Stimulated activated memory B cell treated with anti-CD40 and anti-IgM and Interleukin-4, amounts not matched to agents 10 μg/mL and 1 μg/mL and 100 μg/mL, for 72 hours (primary cell): ENCODE measurements at regions not wholly inside any gene's neighbourhood (a gene's known extent, or its start where the extent isn't known, plus 50 kb on each side); places are given as distances from the start of the nearest gene placed in this dataset.
A peak's percentile ranks its signal among the peaks of the same experiment; 100 is the strongest.

Experiments
- ATAC-seq: fragments of 150-1000 bp; cut with Tn5 transposase; 2 replicates; pipeline ENCODE4 v1.10.0; 2021
- H3K27ac Mint-ChIP-seq: one replicate; pipeline ENCODE4 v1.8.0; 2022; ENCODE audit warnings: mild to moderate bottlenecking, mixed read lengths
- H3K27me3 Mint-ChIP-seq: one replicate; pipeline ENCODE4 v1.8.0; 2022; ENCODE audit warnings: mixed read lengths
- H3K36me3 Mint-ChIP-seq: one replicate; pipeline ENCODE4 v1.8.0; 2022; ENCODE audit warnings: mixed read lengths
- H3K4me1 Mint-ChIP-seq: one replicate; pipeline ENCODE4 v1.8.0; 2022; ENCODE audit warnings: mixed read lengths
- H3K4me3 Mint-ChIP-seq: one replicate; pipeline ENCODE4 v1.8.0; 2022; ENCODE audit warnings: mild to moderate bottlenecking, moderate library complexity, mixed read lengths
- H3K9me3 Mint-ChIP-seq: one replicate; pipeline ENCODE4 v1.8.0; 2022; ENCODE audit warnings: mixed read lengths

DNA sequence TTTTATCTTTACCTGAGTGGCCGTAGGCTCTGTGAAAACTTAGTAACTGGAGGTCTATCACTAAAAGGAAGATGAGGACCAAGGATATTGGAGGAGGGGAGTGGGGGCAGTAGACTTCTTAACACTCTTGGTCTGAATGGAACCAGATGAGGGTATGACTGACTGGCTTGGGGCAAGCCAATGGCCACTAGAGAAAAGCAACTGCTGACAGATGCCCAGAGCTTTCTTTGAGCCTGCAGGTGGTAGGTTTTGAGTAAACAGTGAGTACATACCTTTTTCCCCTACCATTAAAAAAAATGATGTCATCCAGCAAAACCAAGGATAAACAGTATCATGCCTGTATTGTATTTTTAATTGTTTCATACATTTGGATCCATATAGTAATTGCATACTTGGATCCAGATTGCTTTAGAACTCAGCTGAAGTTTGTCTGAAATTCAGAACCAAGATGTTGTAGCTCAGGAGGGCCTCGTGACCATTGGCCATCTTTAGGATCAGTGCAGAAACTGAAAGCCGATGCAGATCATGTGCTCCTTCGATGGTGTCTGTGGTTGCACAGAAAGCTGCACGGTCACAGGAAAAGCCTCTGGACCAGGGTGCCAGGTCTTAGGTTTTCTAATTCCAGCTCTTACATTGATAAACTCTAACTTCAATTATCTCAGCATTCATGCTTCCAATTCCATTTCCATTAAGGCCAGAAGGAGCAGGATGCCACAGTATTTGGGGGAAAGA lies 131.0 kb downstream of the PDGFRA start:
- peaks cover 6% of the 10 kb centered on the region for H3K27me3 Mint-ChIP-seq
- no peak overlapping the region for H3K27ac Mint-ChIP-seq
- no peaks in the 10 kb centered on the region for H3K4me1 Mint-ChIP-seq
- no peaks in the 10 kb centered on the region for H3K36me3 Mint-ChIP-seq
- no peak overlapping the region for H3K4me3 Mint-ChIP-seq
- H3K9me3 Mint-ChIP-seq = no peaks in the 10 kb centered on the region
- no peak for ATAC-seq

DNA sequence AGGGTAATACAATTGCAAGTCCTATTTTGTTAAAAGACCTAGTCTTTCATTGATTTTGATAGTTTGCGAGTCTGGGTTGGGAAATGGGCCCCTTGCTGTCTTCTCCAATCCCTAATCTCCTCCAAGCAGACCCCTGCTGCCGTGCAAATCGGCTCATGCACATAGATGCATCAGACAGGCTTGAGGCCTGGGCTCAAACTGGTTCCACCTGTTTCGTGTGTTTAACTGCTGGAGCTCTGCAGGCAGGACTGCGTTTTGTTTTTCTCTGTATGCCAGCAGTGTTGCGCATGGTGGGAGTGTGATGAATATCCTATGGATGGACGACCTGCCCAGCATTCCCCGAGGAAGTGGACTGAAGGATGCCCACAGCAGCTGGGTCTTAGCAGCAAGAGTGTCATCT lies 133.9 kb downstream of the PDGFRA start:
- Mint-ChIP-seq H3K4me3 (no peak overlapping the region), H3K27ac (no peak overlapping the region), H3K9me3 (no peaks in the 10 kb centered on the region), H3K27me3 (peaks cover 20% of the 10 kb centered on the region), H3K36me3 (no peaks in the 10 kb centered on the region), H3K4me1 (no peaks in the 10 kb centered on the region)
- no peak for ATAC-seq

GRCh38 chr4:54365691-54366090 lies 136.6 kb downstream of the PDGFRA start:
- H3K9me3 Mint-ChIP-seq = no peaks in the 10 kb centered on the region
- no peaks in the 10 kb centered on the region for H3K36me3 Mint-ChIP-seq
- H3K27ac Mint-ChIP-seq = no peak overlapping the region
- no peak for ATAC-seq
- peaks cover 26% of the 10 kb centered on the region for H3K27me3 Mint-ChIP-seq
- no peaks in the 10 kb centered on the region for H3K4me1 Mint-ChIP-seq
- H3K4me3 Mint-ChIP-seq = no peak overlapping the region

- Mint-ChIP-seq H3K4me3 (no peak overlapping the region), H3K9me3 (peaks cover 2% of the 10 kb centered on the region), H3K27me3 (peaks cover 26% of the 10 kb centered on the region), H3K4me1 (no peaks in the 10 kb centered on the region), H3K36me3 (no peaks in the 10 kb centered on the region), H3K27ac (no peak overlapping the region)
- ATAC-seq = no peak
Measured at GRCh38 chr4:54367059-54367458, 138.0 kb downstream of the PDGFRA start.

- Mint-ChIP-seq H3K27ac (no peak overlapping the region), H3K4me1 (no peaks in the 10 kb centered on the region), H3K4me3 (no peak overlapping the region), H3K36me3 (no peaks in the 10 kb centered on the region), H3K27me3 (peaks cover 26% of the 10 kb centered on the region), H3K9me3 (peaks cover 5% of the 10 kb centered on the region)
- ATAC-seq = no peak
Measured at GRCh38 chr4:54368281-54369265, 139.5 kb downstream of the PDGFRA start.

- no peak overlapping the region for H3K27ac Mint-ChIP-seq
- peaks cover 14% of the 10 kb centered on the region for H3K27me3 Mint-ChIP-seq
- no peak for ATAC-seq
- no peaks in the 10 kb centered on the region for H3K4me1 Mint-ChIP-seq
- no peaks in the 10 kb centered on the region for H3K36me3 Mint-ChIP-seq
- peaks cover 5% of the 10 kb centered on the region for H3K9me3 Mint-ChIP-seq
- H3K4me3 Mint-ChIP-seq = no peak overlapping the region
Measured at GRCh38 chr4:54371173-54371572, 142.1 kb downstream of the PDGFRA start.

GRCh38 chr4:54372951-54373350 lies 143.9 kb downstream of the PDGFRA start:
- no peak for ATAC-seq
- Mint-ChIP-seq H3K4me3 (no peak overlapping the region), H3K9me3 (peaks cover 5% of the 10 kb centered on the region), H3K4me1 (no peaks in the 10 kb centered on the region), H3K36me3 (no peaks in the 10 kb centered on the region), H3K27me3 (peaks cover 7% of the 10 kb centered on the region), H3K27ac (no peak overlapping the region)

- no peaks in the 10 kb centered on the region for H3K36me3 Mint-ChIP-seq
- H3K4me1 Mint-ChIP-seq = no peaks in the 10 kb centered on the region
- no peak overlapping the region for H3K4me3 Mint-ChIP-seq
- H3K27me3 Mint-ChIP-seq = no peaks in the 10 kb centered on the region
- peaks cover 5% of the 10 kb centered on the region for H3K9me3 Mint-ChIP-seq
- ATAC-seq = no peak
- H3K27ac Mint-ChIP-seq = no peak overlapping the region
Measured at GRCh38 chr4:54373718-54374210, 144.7 kb downstream of the PDGFRA start.

DNA sequence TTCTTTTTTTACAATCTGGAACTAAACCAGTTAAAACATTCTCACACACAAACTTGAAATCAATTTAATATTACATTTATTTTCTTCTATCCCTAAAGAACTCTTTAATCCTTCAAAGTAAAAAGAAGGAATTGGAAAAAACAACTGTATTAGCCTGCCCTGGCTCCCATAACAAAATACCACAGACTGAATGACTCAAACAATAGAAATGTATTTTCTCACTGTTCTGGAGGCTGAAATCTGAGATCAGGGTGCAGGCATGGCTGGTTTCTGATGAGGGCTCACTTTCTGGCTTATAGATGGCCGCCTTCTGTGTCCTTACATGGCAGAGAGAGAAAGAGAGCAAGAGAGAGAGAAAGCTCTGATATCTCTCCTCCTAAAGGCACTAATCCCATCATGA lies 149.4 kb downstream of the PDGFRA start:
- ATAC-seq = no peak
- H3K4me1 Mint-ChIP-seq = no peaks in the 10 kb centered on the region
- H3K27ac Mint-ChIP-seq = no peak overlapping the region

DNA sequence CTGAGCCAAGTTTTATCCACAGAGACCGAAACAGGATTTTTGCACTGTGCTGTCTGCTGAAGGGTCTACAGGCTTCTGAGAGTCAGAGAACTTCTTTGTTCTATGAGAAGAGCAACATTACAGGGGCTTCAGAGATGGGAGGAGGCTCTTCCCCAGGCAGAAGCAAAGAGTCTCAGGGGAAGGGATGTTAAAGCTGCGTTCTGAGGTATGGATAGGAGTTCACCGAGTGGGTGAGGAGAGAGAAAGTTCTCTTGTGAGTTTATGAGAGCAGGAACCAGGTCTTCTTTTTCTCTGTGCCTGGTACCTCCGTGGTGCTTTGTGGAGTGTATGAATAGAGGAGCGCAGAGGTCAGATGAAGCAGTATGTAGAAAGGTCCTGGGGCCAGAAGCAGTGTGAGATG lies 155.1 kb downstream of the PDGFRA start:
- Mint-ChIP-seq H3K9me3 (peaks cover 4% of the 10 kb centered on the region), H3K36me3 (no peaks in the 10 kb centered on the region), H3K4me1 (no peaks in the 10 kb centered on the region), H3K27me3 (no peaks in the 10 kb centered on the region), H3K4me3 (no peak overlapping the region), H3K27ac (no peak overlapping the region)
- peak; percentile 17 for ATAC-seq

More for the DNA sequence above, 149.4 kb downstream of the PDGFRA start:
- H3K9me3 Mint-ChIP-seq = no peaks in the 10 kb centered on the region
- H3K27me3 Mint-ChIP-seq = no peaks in the 10 kb centered on the region
- no peak overlapping the region for H3K4me3 Mint-ChIP-seq
- H3K36me3 Mint-ChIP-seq = no peaks in the 10 kb centered on the region

- Mint-ChIP-seq H3K9me3 (peaks cover 4% of the 10 kb centered on the region), H3K36me3 (no peaks in the 10 kb centered on the region)
Measured at GRCh38 chr4:54384563-54384962, 155.5 kb downstream of the PDGFRA start.

GRCh38 chr4:54386042-54386669 lies 157.1 kb downstream of the PDGFRA start:
- Mint-ChIP-seq H3K4me1 (no peaks in the 10 kb centered on the region), H3K36me3 (no peaks in the 10 kb centered on the region), H3K27ac (no peak overlapping the region), H3K4me3 (no peak overlapping the region), H3K27me3 (no peaks in the 10 kb centered on the region), H3K9me3 (peaks cover 4% of the 10 kb centered on the region)
- no peak for ATAC-seq

More at GRCh38 chr4:54384563-54384962, 155.5 kb downstream of the PDGFRA start:
- Mint-ChIP-seq H3K27ac (no peak overlapping the region), H3K4me3 (no peak overlapping the region), H3K27me3 (no peaks in the 10 kb centered on the region), H3K4me1 (no peaks in the 10 kb centered on the region)
- ATAC-seq = no peak

GRCh38 chr4:54386693-54387092 lies 157.6 kb downstream of the PDGFRA start:
- Mint-ChIP-seq H3K27ac (no peak overlapping the region), H3K36me3 (no peaks in the 10 kb centered on the region), H3K4me1 (no peaks in the 10 kb centered on the region), H3K4me3 (no peak overlapping the region), H3K9me3 (peaks cover 4% of the 10 kb centered on the region), H3K27me3 (no peaks in the 10 kb centered on the region)
- no peak for ATAC-seq

GRCh38 chr4:54390670-54391069 lies 161.6 kb downstream of the PDGFRA start:
- H3K9me3 Mint-ChIP-seq = peaks cover 4% of the 10 kb centered on the region
- H3K27ac Mint-ChIP-seq = no peak overlapping the region
- H3K4me1 Mint-ChIP-seq = no peaks in the 10 kb centered on the region
- no peak overlapping the region for H3K4me3 Mint-ChIP-seq
- no peak for ATAC-seq
- H3K36me3 Mint-ChIP-seq = no peaks in the 10 kb centered on the region
- no peaks in the 10 kb centered on the region for H3K27me3 Mint-ChIP-seq

DNA sequence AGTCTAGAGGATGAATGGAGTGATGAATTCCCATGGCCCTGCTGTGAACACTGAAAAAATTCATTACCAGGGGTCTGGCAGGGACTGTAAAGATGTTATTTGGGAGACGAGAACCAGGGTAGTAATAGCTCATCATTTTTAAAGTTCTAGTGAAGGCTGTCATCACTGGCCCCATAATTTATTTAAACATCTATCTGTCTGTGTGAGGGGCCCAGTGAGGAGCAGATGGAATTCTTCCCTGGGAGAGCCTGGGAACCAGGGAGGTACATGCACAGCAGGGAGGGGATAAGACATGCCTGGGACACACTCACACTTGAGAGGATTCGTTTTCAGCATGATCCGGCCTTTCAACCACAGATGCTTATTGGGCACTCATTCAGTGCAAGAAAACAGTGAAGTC lies 162.0 kb downstream of the PDGFRA start:
- Mint-ChIP-seq H3K4me1 (no peaks in the 10 kb centered on the region), H3K4me3 (no peak overlapping the region), H3K27ac (no peak overlapping the region), H3K9me3 (peaks cover 4% of the 10 kb centered on the region), H3K27me3 (no peaks in the 10 kb centered on the region), H3K36me3 (no peaks in the 10 kb centered on the region)
- ATAC-seq = no peak
